ENCODE measurements at regions not wholly inside any gene's neighbourhood (a gene's known extent, or its start where the extent isn't known, plus 50 kb on each side); places are given as distances from the start of the nearest gene placed in this dataset.
"Not testable (repeated sequence)": the region's sequence is repeated elsewhere in the genome, so short reads cannot be mapped to it uniquely, and the experiment has no call there.

- DNase-seq: no peak
Measured at GRCh38 chr1:59193443-59194093, 103.3 kb upstream of the FGGY start.

- DNase-seq: no peak
Measured at GRCh38 chr1:59194621-59195020, 102.3 kb upstream of the FGGY start.

- DNase-seq: no peak
Measured at GRCh38 chr1:59195151-59195550, 101.7 kb upstream of the FGGY start.

GRCh38 chr1:59198564-59198963 lies 98.3 kb upstream of the FGGY start:
- no peak for DNase-seq

GRCh38 chr1:59199147-59199546 lies 97.7 kb upstream of the FGGY start:
- no peak for DNase-seq

GRCh38 chr1:59199719-59200376 lies 97.0 kb upstream of the FGGY start:
- DNase-seq: no peak

GRCh38 chr1:59201341-59201740 lies 95.6 kb upstream of the FGGY start:
- DNase-seq: no peak

- no peak for DNase-seq
Measured at GRCh38 chr1:59202455-59202854, 94.4 kb upstream of the FGGY start.

- no peak for DNase-seq
Measured at GRCh38 chr1:59204001-59204400, 92.9 kb upstream of the FGGY start.

GRCh38 chr1:59206616-59207015 lies 90.3 kb upstream of the FGGY start:
- DNase-seq: not testable (repeated sequence)

GRCh38 chr1:59210430-59210829 lies 86.5 kb upstream of the FGGY start:
- DNase-seq: not testable (repeated sequence)

- DNase-seq: no peak
Measured at GRCh38 chr1:59212706-59213105, 84.2 kb upstream of the FGGY start.

- no peak for DNase-seq
Measured at GRCh38 chr1:59214248-59215208, 82.4 kb upstream of the FGGY start.

GRCh38 chr1:59215766-59216291 lies 81.1 kb upstream of the FGGY start:
- DNase-seq: no peak

- DNase-seq: not testable (repeated sequence)
Measured at GRCh38 chr1:59217439-59217838, 79.5 kb upstream of the FGGY start.

- no peak for DNase-seq
Measured at GRCh38 chr1:59218521-59219236, 78.2 kb upstream of the FGGY start.

- no peak for DNase-seq
Measured at GRCh38 chr1:59219916-59220315, 77.0 kb upstream of the FGGY start.

GRCh38 chr1:59220356-59220755 lies 76.5 kb upstream of the FGGY start:
- no peak for DNase-seq

GRCh38 chr1:59223198-59223597 lies 73.7 kb upstream of the FGGY start:
- no peak for DNase-seq

GRCh38 chr1:59223989-59224634 lies 72.8 kb upstream of the FGGY start:
- no peak for DNase-seq

- no peak for DNase-seq
Measured at GRCh38 chr1:59225594-59226316, 71.1 kb upstream of the FGGY start.

All from activated CD4-positive, alpha-beta T cell treated with anti-CD3 and anti-CD28 coated beads, Interleukin-2, amount 50 U/mL, for 16 hours (primary cell).